ENCODE measurements at regions not wholly inside any gene's neighbourhood (a gene's known extent, or its start where the extent isn't known, plus 50 kb on each side); places are given as distances from the start of the nearest gene placed in this dataset.

- in situ Hi-C loops (cut with HindIII; ENCODE audit: low sequenced_read_pairs): no loop called here
- TF ChIP-seq, protein P1, sequence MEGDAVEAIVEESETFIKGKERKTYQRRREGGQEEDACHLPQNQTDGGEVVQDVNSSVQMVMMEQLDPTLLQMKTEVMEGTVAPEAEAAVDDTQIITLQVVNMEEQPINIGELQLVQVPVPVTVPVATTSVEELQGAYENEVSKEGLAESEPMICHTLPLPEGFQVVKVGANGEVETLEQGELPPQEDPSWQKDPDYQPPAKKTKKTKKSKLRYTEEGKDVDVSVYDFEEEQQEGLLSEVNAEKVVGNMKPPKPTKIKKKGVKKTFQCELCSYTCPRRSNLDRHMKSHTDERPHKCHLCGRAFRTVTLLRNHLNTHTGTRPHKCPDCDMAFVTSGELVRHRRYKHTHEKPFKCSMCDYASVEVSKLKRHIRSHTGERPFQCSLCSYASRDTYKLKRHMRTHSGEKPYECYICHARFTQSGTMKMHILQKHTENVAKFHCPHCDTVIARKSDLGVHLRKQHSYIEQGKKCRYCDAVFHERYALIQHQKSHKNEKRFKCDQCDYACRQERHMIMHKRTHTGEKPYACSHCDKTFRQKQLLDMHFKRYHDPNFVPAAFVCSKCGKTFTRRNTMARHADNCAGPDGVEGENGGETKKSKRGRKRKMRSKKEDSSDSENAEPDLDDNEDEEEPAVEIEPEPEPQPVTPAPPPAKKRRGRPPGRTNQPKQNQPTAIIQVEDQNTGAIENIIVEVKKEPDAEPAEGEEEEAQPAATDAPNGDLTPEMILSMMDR (IDR thresholded peaks at IDR 0.05; ENCODE audit: low read depth, low read length, missing control alignments): no peak
- no peak for DNase-seq (ENCODE audit: low read depth)
- no peak overlapping the region for H3K4me3 ChIP-seq (ENCODE audit: low read depth, low read length)
Observed at GRCh38 chr5:126052120-126052519, 371.1 kb upstream of the GRAMD2B start.

- no peak for DNase-seq (ENCODE audit: low read depth)
- no peak overlapping the region for H3K4me3 ChIP-seq (ENCODE audit: low read depth, low read length)
- TF ChIP-seq, protein P1 (IDR thresholded peaks at IDR 0.05; ENCODE audit: low read depth, low read length, missing control alignments): no peak
- in situ Hi-C loops (cut with HindIII; ENCODE audit: low sequenced_read_pairs): no loop called here
Observed at GRCh38 chr5:126052791-126053190, 370.4 kb upstream of the GRAMD2B start.

- DNase-seq (ENCODE audit: low read depth): no peak
- no peak overlapping the region for H3K4me3 ChIP-seq (ENCODE audit: low read depth, low read length)
- in situ Hi-C loops (cut with HindIII; ENCODE audit: low sequenced_read_pairs): no loop called here
- TF ChIP-seq, protein P1 (IDR thresholded peaks at IDR 0.05; ENCODE audit: low read depth, low read length, missing control alignments): no peak
Observed at GRCh38 chr5:126053630-126054029, 369.6 kb upstream of the GRAMD2B start.

- in situ Hi-C loops (cut with HindIII; ENCODE audit: low sequenced_read_pairs): no loop called here
Observed at GRCh38 chr5:126054577-126055347, 368.4 kb upstream of the GRAMD2B start.

DNA sequence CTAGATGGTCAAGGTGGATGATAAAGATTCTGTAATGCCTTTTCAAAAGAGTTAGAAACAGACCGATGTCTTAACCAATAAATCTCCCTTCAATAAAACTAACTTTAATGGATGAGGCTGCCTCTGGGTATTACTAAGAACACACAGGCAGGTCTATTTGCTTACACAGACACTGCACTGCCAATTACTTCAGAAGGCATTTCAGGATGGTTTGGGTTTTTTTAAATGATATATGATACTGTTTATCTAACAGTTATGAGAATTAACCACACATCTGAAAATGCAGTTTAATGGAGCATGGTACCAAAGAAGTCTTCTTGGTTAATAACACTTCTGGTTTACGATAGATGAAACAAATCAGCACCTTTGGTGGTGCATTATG lies 367.9 kb upstream of the GRAMD2B start:
- no peak overlapping the region for H3K4me3 ChIP-seq (ENCODE audit: low read depth, low read length)
- DNase-seq (ENCODE audit: low read depth): no peak
- TF ChIP-seq, protein P1 (IDR thresholded peaks at IDR 0.05; ENCODE audit: low read depth, low read length, missing control alignments): no peak
- in situ Hi-C loops (cut with HindIII; ENCODE audit: low sequenced_read_pairs): no loop called here

More at GRCh38 chr5:126054577-126055347, 368.4 kb upstream of the GRAMD2B start:
- TF ChIP-seq, protein P1 (IDR thresholded peaks at IDR 0.05; ENCODE audit: low read depth, low read length, missing control alignments): no peak
- H3K4me3 ChIP-seq (ENCODE audit: low read depth, low read length): no peak overlapping the region
- no peak for DNase-seq (ENCODE audit: low read depth)

DNA sequence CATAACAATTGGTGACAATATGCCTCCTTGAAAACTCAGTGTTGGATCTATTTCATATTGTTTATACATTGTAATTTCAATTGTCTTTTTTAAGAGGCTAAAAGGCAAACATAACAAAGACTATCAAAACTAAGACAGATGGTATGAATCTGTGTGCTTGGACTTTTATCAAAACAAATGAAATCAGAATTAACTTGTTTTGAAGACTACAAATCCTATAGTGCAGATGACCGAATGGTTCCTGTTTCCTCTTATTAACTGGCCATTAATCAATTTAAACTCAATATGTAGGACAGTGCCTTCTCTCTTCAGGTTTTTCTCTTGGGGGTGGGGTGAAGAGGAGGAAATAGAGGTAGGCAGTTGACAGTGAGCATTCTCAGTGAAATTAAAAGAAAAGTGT lies 366.9 kb upstream of the GRAMD2B start:
- no peak for DNase-seq (ENCODE audit: low read depth)
- no peak overlapping the region for H3K4me3 ChIP-seq (ENCODE audit: low read depth, low read length)
- in situ Hi-C loops (cut with HindIII; ENCODE audit: low sequenced_read_pairs): no loop called here
- TF ChIP-seq, protein P1 (IDR thresholded peaks at IDR 0.05; ENCODE audit: low read depth, low read length, missing control alignments): no peak
